ENCODE measurements at regions not wholly inside any gene's neighbourhood (a gene's known extent, or its start where the extent isn't known, plus 50 kb on each side); places are given as distances from the start of the nearest gene placed in this dataset.

DNA sequence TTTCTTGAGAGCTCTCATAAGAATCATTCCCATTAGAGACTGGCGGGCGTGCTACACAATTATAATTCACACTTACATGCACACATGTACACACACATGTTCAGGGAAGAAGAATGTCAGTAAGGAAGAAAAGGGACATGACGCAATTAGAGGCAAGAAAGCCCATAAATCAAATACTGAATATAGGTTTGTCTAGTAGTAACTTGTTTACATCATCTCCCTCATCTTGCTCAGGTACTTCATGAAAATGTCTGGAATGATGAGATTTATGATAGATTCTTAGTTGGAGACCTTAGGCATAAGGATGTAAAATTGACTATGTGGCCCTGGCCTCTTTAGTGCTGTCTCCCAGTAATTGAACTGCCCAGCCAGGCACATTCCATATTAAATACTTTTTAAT lies 628.0 kb upstream of the PCDH20 start:
- TF ChIP-seq, protein P1, sequence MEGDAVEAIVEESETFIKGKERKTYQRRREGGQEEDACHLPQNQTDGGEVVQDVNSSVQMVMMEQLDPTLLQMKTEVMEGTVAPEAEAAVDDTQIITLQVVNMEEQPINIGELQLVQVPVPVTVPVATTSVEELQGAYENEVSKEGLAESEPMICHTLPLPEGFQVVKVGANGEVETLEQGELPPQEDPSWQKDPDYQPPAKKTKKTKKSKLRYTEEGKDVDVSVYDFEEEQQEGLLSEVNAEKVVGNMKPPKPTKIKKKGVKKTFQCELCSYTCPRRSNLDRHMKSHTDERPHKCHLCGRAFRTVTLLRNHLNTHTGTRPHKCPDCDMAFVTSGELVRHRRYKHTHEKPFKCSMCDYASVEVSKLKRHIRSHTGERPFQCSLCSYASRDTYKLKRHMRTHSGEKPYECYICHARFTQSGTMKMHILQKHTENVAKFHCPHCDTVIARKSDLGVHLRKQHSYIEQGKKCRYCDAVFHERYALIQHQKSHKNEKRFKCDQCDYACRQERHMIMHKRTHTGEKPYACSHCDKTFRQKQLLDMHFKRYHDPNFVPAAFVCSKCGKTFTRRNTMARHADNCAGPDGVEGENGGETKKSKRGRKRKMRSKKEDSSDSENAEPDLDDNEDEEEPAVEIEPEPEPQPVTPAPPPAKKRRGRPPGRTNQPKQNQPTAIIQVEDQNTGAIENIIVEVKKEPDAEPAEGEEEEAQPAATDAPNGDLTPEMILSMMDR (IDR thresholded peaks at IDR 0.05; ENCODE audit: low read depth, low read length, poor library complexity, severe bottlenecking) = no peak
- no peak for TF ChIP-seq EZH2phosphoT487 (IDR thresholded peaks at IDR 0.05; ENCODE audit: borderline replicate concordance, low read length)
